ENCODE measurements at regions not wholly inside any gene's neighbourhood (a gene's known extent, or its start where the extent isn't known, plus 50 kb on each side); places are given as distances from the start of the nearest gene placed in this dataset.

GRCh38 chr6:159390381-159390780, 221.2 kb downstream of the FNDC1 start:
- TF ChIP-seq, protein P1, sequence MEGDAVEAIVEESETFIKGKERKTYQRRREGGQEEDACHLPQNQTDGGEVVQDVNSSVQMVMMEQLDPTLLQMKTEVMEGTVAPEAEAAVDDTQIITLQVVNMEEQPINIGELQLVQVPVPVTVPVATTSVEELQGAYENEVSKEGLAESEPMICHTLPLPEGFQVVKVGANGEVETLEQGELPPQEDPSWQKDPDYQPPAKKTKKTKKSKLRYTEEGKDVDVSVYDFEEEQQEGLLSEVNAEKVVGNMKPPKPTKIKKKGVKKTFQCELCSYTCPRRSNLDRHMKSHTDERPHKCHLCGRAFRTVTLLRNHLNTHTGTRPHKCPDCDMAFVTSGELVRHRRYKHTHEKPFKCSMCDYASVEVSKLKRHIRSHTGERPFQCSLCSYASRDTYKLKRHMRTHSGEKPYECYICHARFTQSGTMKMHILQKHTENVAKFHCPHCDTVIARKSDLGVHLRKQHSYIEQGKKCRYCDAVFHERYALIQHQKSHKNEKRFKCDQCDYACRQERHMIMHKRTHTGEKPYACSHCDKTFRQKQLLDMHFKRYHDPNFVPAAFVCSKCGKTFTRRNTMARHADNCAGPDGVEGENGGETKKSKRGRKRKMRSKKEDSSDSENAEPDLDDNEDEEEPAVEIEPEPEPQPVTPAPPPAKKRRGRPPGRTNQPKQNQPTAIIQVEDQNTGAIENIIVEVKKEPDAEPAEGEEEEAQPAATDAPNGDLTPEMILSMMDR (conservative IDR thresholded peaks at IDR 0.05 in 1 of 2, IDR thresholded peaks at IDR 0.05 in 1 of 2; ENCODE audit: extremely low read depth in 1 of 2, insufficient read depth in 1 of 2, low read depth in 1 of 2, low read length in 2 of 2) = no peak
- TF ChIP-seq EZH2 (IDR thresholded peaks at IDR 0.05; ENCODE audit: borderline replicate concordance, low read length) = no peak
